Fibroblast of lung (primary cell): ENCODE measurements at regions not wholly inside any gene's neighbourhood (a gene's known extent, or its start where the extent isn't known, plus 50 kb on each side); places are given as distances from the start of the nearest gene placed in this dataset.

Experiments
- CTCF ChIP-seq, 2 donors: IDR thresholded peaks in 1 of 2; conservative IDR thresholded peaks in 1 of 2; 1 replicate in 1 of 2; 2 replicates in 1 of 2; pipeline ENCODE4 v1.5.1; 2011 to 2012; ENCODE audit warnings: low read length in 2 of 2, control low read depth in 1 of 2, inconsistent platforms in 1 of 2, low read depth in 1 of 2, mild to moderate bottlenecking in 1 of 2
- EZH2 ChIP-seq: IDR thresholded peaks from 2 replicates; pipeline ENCODE4 v1.5.1; 2012; ENCODE audit warnings: low read length, control low read depth, mild to moderate bottlenecking; ENCODE audit errors: missing control alignments

GRCh38 chr4:38598489-38598888, 65.5 kb upstream of the KLF3 start:
- TF ChIP-seq CTCF (conservative IDR thresholded peaks at IDR 0.05 in 1 of 2, IDR thresholded peaks at IDR 0.05 in 1 of 2; ENCODE audit: low read depth in 1 of 2, low read length in 2 of 2) (no peak), EZH2 (no peak)
